Neuronal stem cell (in vitro differentiated cells): ENCODE measurements at regions not wholly inside any gene's neighbourhood (a gene's known extent, or its start where the extent isn't known, plus 50 kb on each side); places are given as distances from the start of the nearest gene placed in this dataset.

Experiments used
- DNase-seq: peaks from one replicate; pipeline ENCODE4 v3.0.0-alpha.2; 2013; ENCODE audit warnings: low spot score
- H2AFZ ChIP-seq: one replicate; pipeline ENCODE4 v1.6.1; 2013; ENCODE audit warnings: mild to moderate bottlenecking, low read length, inconsistent platforms
- H2AK5ac ChIP-seq: 2 replicates; pipeline ENCODE4 v1.6.1; 2013; ENCODE audit warnings: low read depth, mild to moderate bottlenecking, inconsistent platforms, low read length, moderate library complexity, mixed read lengths
- H2BK120ac ChIP-seq: 2 replicates; pipeline ENCODE4 v1.6.1; 2013; ENCODE audit warnings: low read depth, mild to moderate bottlenecking, inconsistent platforms, low read length, moderate library complexity, mixed read lengths
- H2BK12ac ChIP-seq: one replicate; pipeline ENCODE4 v1.6.1; 2013; ENCODE audit warnings: low read length, inconsistent platforms
- H2BK15ac ChIP-seq: 2 replicates; pipeline ENCODE4 v1.6.1; 2013; ENCODE audit warnings: mild to moderate bottlenecking, low read length, inconsistent platforms, mixed read lengths
- H2BK5ac ChIP-seq: one replicate; pipeline ENCODE4 v1.6.1; 2013; ENCODE audit warnings: inconsistent platforms, mild to moderate bottlenecking, low read length, moderate library complexity
- H3K14ac ChIP-seq: one replicate; pipeline ENCODE4 v1.6.1; 2013; ENCODE audit warnings: low read length, inconsistent platforms
- H3K18ac ChIP-seq: 2 replicates; pipeline ENCODE4 v1.6.1; 2013; ENCODE audit warnings: low read length, inconsistent platforms
- H3K23ac ChIP-seq: 2 replicates; pipeline ENCODE4 v1.6.1; 2013; ENCODE audit warnings: low read depth, mild to moderate bottlenecking, mixed read lengths, low read length, inconsistent platforms; ENCODE audit not compliant: poor library complexity
- H3K27ac ChIP-seq: replicated peaks from 3 replicates; pipeline ENCODE4 v1.5.1; 2013; ENCODE audit warnings: low read length, inconsistent platforms
- H3K27me3 ChIP-seq, 3 experiments: 2 replicates each; pipeline ENCODE4 v1.6.1; 2013; ENCODE audit warnings: low read length in 3 of 3, mild to moderate bottlenecking in 2 of 3, inconsistent platforms in 1 of 3, low read depth in 1 of 3, mixed read lengths in 1 of 3, moderate library complexity in 1 of 3; ENCODE audit not compliant: control insufficient read depth in 3 of 3, insufficient read depth in 3 of 3
- H3K36me3 ChIP-seq, 2 donors: replicated peaks in 1 of 2; 2 replicates each; pipeline ENCODE4 v1.6.1; 2013; ENCODE audit warnings: low read length in 2 of 2; ENCODE audit not compliant: control insufficient read depth in 2 of 2, insufficient read depth in 2 of 2
- H3K4ac ChIP-seq: 2 replicates; pipeline ENCODE4 v1.6.1; 2013; ENCODE audit warnings: inconsistent platforms, mild to moderate bottlenecking, low read length, moderate library complexity
- H3K4me1 ChIP-seq, 2 donors: 1 replicate in 1 of 2; 2 replicates in 1 of 2; pipeline ENCODE4 v1.6.1; 2013; ENCODE audit warnings: low read length in 2 of 2, low read depth in 1 of 2; ENCODE audit not compliant: control insufficient read depth in 2 of 2, insufficient read depth in 1 of 2
- H3K4me2 ChIP-seq: one replicate; pipeline ENCODE4 v1.6.1; 2013; ENCODE audit warnings: mild to moderate bottlenecking, low read length, inconsistent platforms; ENCODE audit not compliant: insufficient read depth, poor library complexity, severe bottlenecking
- H3K4me3 ChIP-seq, 2 donors: 2 replicates each; pipeline ENCODE4 v1.5.1; 2013; ENCODE audit warnings: low read length in 2 of 2, mild to moderate bottlenecking in 2 of 2, inconsistent platforms in 1 of 2, moderate library complexity in 1 of 2
- H3K79me1 ChIP-seq: one replicate; pipeline ENCODE4 v1.6.1; 2013; ENCODE audit warnings: low read depth, mild to moderate bottlenecking, inconsistent platforms, low read length, moderate library complexity
- H3K9ac ChIP-seq: one replicate; pipeline ENCODE4 v1.6.1; 2013; ENCODE audit warnings: mild to moderate bottlenecking, low read depth, low read length, inconsistent platforms; ENCODE audit not compliant: poor library complexity
- H3K9me3 ChIP-seq, 2 donors: replicated peaks in 1 of 2; 2 replicates each; pipeline versions ENCODE3 to v1.6.1; 2013; ENCODE audit warnings: low read length in 2 of 2, mild to moderate bottlenecking in 2 of 2, inconsistent platforms in 1 of 2, low read depth in 1 of 2, mixed read lengths in 1 of 2, moderate library complexity in 1 of 2; ENCODE audit not compliant: control insufficient read depth in 2 of 2, insufficient read depth in 1 of 2
- H4K8ac ChIP-seq: one replicate; pipeline ENCODE4 v1.6.1; 2013; ENCODE audit warnings: low read depth, mild to moderate bottlenecking, inconsistent platforms, low read length, moderate library complexity
- H4K91ac ChIP-seq: one replicate; pipeline ENCODE4 v1.6.1; 2013; ENCODE audit warnings: low read length, low read depth, mild to moderate bottlenecking, inconsistent platforms; ENCODE audit not compliant: poor library complexity
- whole genome bisulfite sequencing, 2 donors: extraction: QIAGEN DNeasy Blood & Tissue Kit; methylation state at CpG; one replicate each; pipeline ENCODE4 v1.1.7; 2013; ENCODE audit warnings: missing lambda C conversion rate in 2 of 2, mixed read lengths in 1 of 2; ENCODE audit not compliant: insufficient read length in 2 of 2, insufficient replicate concordance in 1 of 2; ENCODE audit errors: extremely low coverage in 2 of 2; 5-methylcytosine and 5-hydroxymethylcytosine counted together

DNA sequence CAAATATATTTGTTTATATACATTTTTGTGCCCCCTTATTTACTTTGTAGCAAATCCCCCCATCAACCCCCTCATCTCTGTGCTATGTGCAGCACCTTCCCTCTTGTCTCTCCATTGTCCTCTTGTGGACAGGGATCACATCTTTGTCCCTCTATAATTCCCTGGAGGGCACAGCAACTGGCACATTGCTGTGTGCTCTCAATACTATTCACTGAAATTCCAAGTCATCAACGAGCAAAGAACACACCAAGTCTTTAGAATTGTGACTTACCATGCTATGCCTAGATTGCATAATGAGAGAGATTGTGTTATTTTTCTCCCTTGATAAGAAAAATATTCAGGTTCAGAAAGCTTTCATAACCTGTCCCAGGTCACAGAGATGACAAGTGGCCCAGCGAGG lies 54.6 kb upstream of the ACAN start:
- no peak overlapping the region for H3K14ac ChIP-seq
- H2BK12ac ChIP-seq, result no peak overlapping the region
- no peak overlapping the region for H3K4ac ChIP-seq
- no peaks in the 10 kb centered on the region for H3K79me1 ChIP-seq
- no peak for DNase-seq
- no peaks in the 10 kb centered on the region for H3K36me3 ChIP-seq
- H3K27ac ChIP-seq, result no peak overlapping the region
- peaks cover 0 to 4% of the 10 kb centered on the region in 2 donors for H3K4me1 ChIP-seq
- H3K18ac ChIP-seq, result no peak overlapping the region
- H3K4me3 ChIP-seq, result no peak overlapping the region
- H4K91ac ChIP-seq, result no peak overlapping the region
- H3K4me2 ChIP-seq, result no peak overlapping the region
- no peak overlapping the region for H2AFZ ChIP-seq
- H3K9ac ChIP-seq, result no peak overlapping the region
- H2AK5ac ChIP-seq, result no peak overlapping the region
- H3K27me3 ChIP-seq, result peaks cover 0 to 25% (median 0%) of the 10 kb centered on the region in 3 experiments
- H3K23ac ChIP-seq, result no peak overlapping the region
- H2BK15ac ChIP-seq, result no peak overlapping the region
- H4K8ac ChIP-seq, result no peak overlapping the region
- H3K9me3 ChIP-seq, result peaks cover 0 to 3% of the 10 kb centered on the region in 2 donors
- H2BK5ac ChIP-seq, result no peak overlapping the region
- WGBS, 2 donors, result no CpG with 5 or more reads among the region's 2 CpGs
- H2BK120ac ChIP-seq, result no peak overlapping the region

DNA sequence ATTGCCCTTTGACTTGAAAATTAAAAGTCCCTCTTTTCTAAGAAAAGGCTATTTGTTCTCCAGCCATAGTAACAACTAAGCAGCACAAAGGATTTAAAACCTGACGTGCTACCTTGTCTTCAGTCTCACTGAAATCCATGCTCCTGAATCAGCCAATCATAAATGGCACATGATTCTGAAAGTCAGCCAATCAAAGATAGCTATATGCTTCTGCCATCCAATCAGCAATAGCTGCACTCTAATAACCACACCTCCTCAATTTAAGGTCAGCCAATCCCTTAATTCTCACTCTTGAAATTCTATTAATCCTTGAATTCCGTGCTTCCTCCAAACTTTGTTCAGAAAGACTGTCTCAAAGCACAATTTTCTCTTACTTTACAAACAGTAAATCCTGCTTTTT lies 53.5 kb upstream of the ACAN start:
- Histone ChIP-seq H3K4me3 (no peak overlapping the region), H3K23ac (no peak overlapping the region), H3K9me3 (peaks cover 0 to 3% of the 10 kb centered on the region in 2 donors), H3K4me2 (no peak overlapping the region), H2BK12ac (no peak overlapping the region), H3K4ac (no peak overlapping the region), H3K4me1 (peaks cover 0 to under 1% of the 10 kb centered on the region in 2 donors), H4K8ac (no peak overlapping the region), H3K36me3 (no peaks in the 10 kb centered on the region), H3K9ac (no peak overlapping the region), H4K91ac (no peak overlapping the region), H2AFZ (no peak overlapping the region), H3K79me1 (no peaks in the 10 kb centered on the region), H2BK120ac (no peak overlapping the region), H3K14ac (no peak overlapping the region), H2BK5ac (no peak overlapping the region), H3K27ac (no peak overlapping the region), H2BK15ac (no peak overlapping the region), H2AK5ac (no peak overlapping the region), H3K27me3 (peaks cover 0 to 22% (median 0%) of the 10 kb centered on the region in 3 experiments), H3K18ac (no peak overlapping the region)
- WGBS, 2 donors, result no CpG with 5 or more reads among the region's 2 CpGs
- no peak for DNase-seq

DNA sequence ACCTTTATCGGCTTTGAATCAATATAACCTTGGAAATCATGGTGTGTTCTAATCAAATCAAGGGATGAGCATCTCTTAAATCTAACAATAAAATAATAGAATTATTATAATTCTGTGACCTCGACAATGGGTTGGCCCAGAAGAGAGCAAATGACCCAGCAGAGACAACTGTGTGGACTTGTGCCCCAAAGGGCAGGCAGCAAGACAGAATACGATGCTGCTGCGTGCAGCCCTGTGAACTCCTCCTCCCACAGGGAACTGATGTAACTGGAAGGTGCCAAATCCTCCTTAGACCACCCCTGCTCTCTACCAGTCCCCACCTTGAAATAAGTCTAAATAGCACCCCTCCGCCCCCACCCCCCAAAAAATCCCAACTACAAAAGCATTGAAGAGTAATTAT lies 50.7 kb upstream of the ACAN start:
- H3K4me3 ChIP-seq, result no peak overlapping the region
- H4K8ac ChIP-seq, result no peak overlapping the region
- no peak overlapping the region for H4K91ac ChIP-seq
- no peak overlapping the region for H2BK120ac ChIP-seq
- H2BK5ac ChIP-seq, result no peak overlapping the region
- no peaks in the 10 kb centered on the region for H3K79me1 ChIP-seq
- H3K27ac ChIP-seq, result no peak overlapping the region
- no peak overlapping the region for H3K4me2 ChIP-seq
- no peak overlapping the region for H3K23ac ChIP-seq
- no peaks in the 10 kb centered on the region for H3K36me3 ChIP-seq
- H3K9ac ChIP-seq, result no peak overlapping the region
- no peak overlapping the region for H2BK12ac ChIP-seq
- no peaks in the 10 kb centered on the region for H3K4me1 ChIP-seq
- DNase-seq, result no peak
- no peak overlapping the region for H3K18ac ChIP-seq
- peaks cover 0 to 19% (median 0%) of the 10 kb centered on the region in 3 experiments for H3K27me3 ChIP-seq
- WGBS, 2 donors, result no CpG with 5 or more reads among the region's 5 CpGs
- H2AFZ ChIP-seq, result no peak overlapping the region
- H2BK15ac ChIP-seq, result no peak overlapping the region
- H3K14ac ChIP-seq, result no peak overlapping the region
- no peak overlapping the region for H2AK5ac ChIP-seq
- H3K4ac ChIP-seq, result no peak overlapping the region
- H3K9me3 ChIP-seq, result no peaks in the 10 kb centered on the region

GRCh38 chr15:88752951-88753350 lies 50.3 kb upstream of the ACAN start:
- no peak overlapping the region for H2AFZ ChIP-seq
- no peak overlapping the region for H4K91ac ChIP-seq
- no peak overlapping the region for H3K23ac ChIP-seq
- H2BK12ac ChIP-seq, result no peak overlapping the region
- peaks cover 0 to 19% (median 0%) of the 10 kb centered on the region in 3 experiments for H3K27me3 ChIP-seq
- no peaks in the 10 kb centered on the region for H3K36me3 ChIP-seq
- H3K14ac ChIP-seq, result no peak overlapping the region
- H3K4me1 ChIP-seq, result no peaks in the 10 kb centered on the region
- H3K9ac ChIP-seq, result no peak overlapping the region
- no peaks in the 10 kb centered on the region for H3K9me3 ChIP-seq
- no peaks in the 10 kb centered on the region for H3K79me1 ChIP-seq
- no peak overlapping the region for H3K4me2 ChIP-seq
- no peak overlapping the region for H3K4me3 ChIP-seq
- no peak overlapping the region for H3K4ac ChIP-seq
- no peak for DNase-seq
- no peak overlapping the region for H4K8ac ChIP-seq
- H2BK5ac ChIP-seq, result no peak overlapping the region
- no peak overlapping the region for H3K27ac ChIP-seq
- H2BK15ac ChIP-seq, result no peak overlapping the region
- H2AK5ac ChIP-seq, result no peak overlapping the region
- H2BK120ac ChIP-seq, result no peak overlapping the region
- no peak overlapping the region for H3K18ac ChIP-seq
